ENCODE measurements at regions not wholly inside any gene's neighbourhood (a gene's known extent, or its start where the extent isn't known, plus 50 kb on each side); places are given as distances from the start of the nearest gene placed in this dataset. TPM values are rescaled to one million over a fixed set of nuclear protein-coding genes. Genes with fewer than 3 reads are reported as not detected.

GRCh38 chr6:24051942-24052589, 73.9 kb upstream of the NRSN1 start:
- no peak for DNase-seq

GRCh38 chr6:24052590-24052961, 73.4 kb upstream of the NRSN1 start:
- DNase-seq: no peak

- no peak for DNase-seq
These were observed 73.0 kb upstream of the NRSN1 start for GRCh38 chr6:24053057-24053456.

- no peak for DNase-seq
These were observed 71.6 kb upstream of the NRSN1 start for GRCh38 chr6:24054388-24054787.

GRCh38 chr6:24056567-24056966, 69.4 kb upstream of the NRSN1 start:
- no peak for DNase-seq

DNA sequence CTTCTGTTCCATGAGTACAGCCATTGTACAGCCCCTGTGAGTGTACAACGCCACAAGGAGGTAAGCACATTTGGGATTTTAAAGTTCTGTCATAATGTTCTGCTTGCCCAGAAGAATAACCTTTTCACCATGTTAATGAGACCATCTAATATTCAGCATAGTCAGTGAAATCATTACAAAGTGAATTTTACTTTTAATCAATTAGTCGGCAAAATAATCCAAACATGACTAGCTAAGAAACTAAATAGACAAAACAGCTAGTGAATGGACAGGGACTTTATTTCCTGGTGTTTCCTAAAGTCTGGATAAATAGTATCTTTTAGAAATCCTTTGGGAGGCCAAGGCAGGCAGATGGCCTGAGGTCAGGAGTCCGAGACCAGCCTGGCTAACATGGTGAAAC, 69.0 kb upstream of the NRSN1 start:
- DNase-seq: no peak

DNA sequence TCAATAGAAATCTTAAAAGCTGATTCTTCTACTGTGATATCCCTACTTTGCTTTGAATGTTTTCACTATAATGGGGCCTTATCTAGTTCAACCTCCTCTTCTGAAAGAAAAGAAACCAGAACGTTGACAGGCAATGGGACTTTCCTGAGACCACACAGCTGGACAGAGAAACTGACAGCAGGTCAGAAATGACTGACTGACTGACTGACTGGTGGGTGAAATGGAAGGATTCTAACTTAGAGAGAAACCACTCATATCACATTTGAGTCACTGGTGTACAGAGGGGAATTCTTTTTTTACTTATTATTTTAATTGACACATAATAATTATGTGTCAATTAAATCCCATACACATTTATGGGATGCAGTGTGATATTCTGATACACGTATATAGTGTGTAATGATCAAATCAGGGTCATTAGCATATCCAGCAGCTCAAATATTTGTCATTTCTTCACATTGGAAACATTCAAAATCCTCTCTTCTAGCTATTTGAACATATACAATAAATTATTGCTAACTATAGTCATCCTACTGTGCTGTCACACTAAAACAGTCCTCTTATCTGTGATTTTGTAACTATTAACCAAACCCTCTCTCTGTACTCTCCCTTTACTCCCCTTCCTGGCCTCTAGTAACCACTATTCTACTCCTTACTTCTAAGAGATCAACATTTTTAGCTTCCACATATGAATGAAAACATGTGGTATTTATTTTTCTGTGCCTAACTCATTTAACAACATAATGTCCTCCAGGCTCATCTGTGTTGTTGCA, 64.8 kb upstream of the NRSN1 start:
- no peak for DNase-seq

GRCh38 chr6:24064106-24064505, 61.9 kb upstream of the NRSN1 start:
- no peak for DNase-seq

- no peak for DNase-seq
These were observed 61.2 kb upstream of the NRSN1 start for GRCh38 chr6:24064832-24065231.

GRCh38 chr6:24069526-24069925, 56.5 kb upstream of the NRSN1 start:
- no peak for DNase-seq

GRCh38 chr6:24072038-24072746, 53.8 kb upstream of the NRSN1 start:
- DNase-seq: no peak

GRCh38 chr6:24076011-24076410, 50.0 kb upstream of the NRSN1 start:
- DNase-seq: no peak

Small RNA genes lying in the stretch of these regions (small RNA-seq; reads per million reads assigned to genes)
- gene AL133270.1 (ENCODE audit: low replicate concordance): not detected
- gene RNU6-1060P (ENCODE audit: low replicate concordance): not detected
- not detected for gene SPTLC1P2 (ENCODE audit: low replicate concordance)
